H1 (cell line): ENCODE measurements at regions not wholly inside any gene's neighbourhood (a gene's known extent, or its start where the extent isn't known, plus 50 kb on each side); places are given as distances from the start of the nearest gene placed in this dataset.

Experiments
- CTCF ChIA-PET: fragments of 300-600 bp; sonication (Branson Sonifier 250); formaldehyde crosslinking; loops from one replicate; lab custom pipeline; 2021; ENCODE audit not compliant: partially characterized antibody; lab: Charles Lee
- POLR2A ChIA-PET: fragments of 300-600 bp; sonication (Branson Sonifier 250); formaldehyde crosslinking; loops from one replicate; lab custom pipeline; 2021; ENCODE audit warnings: inconsistent platforms; ENCODE audit not compliant: partially characterized antibody; lab: Charles Lee
- DNase-seq, 2 experiments: peaks; one replicate each; pipeline versions ENCODE4 v3.0.0 to v3.0.0-alpha.2; 2010 to 2022; ENCODE audit warnings: low spot score in 2 of 2, low read depth in 1 of 2, mixed read lengths in 1 of 2
- FAIRE-seq: peaks from 2 replicates; lab custom pipeline; 2011; peaks lifted over from hg19 to GRCh38; lab: Jason Lieb, UNC
- H2AFZ ChIP-seq: 2 replicates; pipeline ENCODE4 v1.8.1; 2012; ENCODE audit warnings: low read length, inconsistent platforms
- H2AK5ac ChIP-seq: 2 replicates; pipeline ENCODE4 v1.6.1; 2013; ENCODE audit warnings: low read depth, low read length
- H2BK120ac ChIP-seq: replicated peaks from 2 replicates; pipeline ENCODE3; 2013; ENCODE audit warnings: low read depth, low read length, inconsistent platforms
- H2BK12ac ChIP-seq: 2 replicates; pipeline ENCODE4 v1.6.1; 2013; ENCODE audit warnings: low read depth, low read length
- H2BK15ac ChIP-seq: 2 replicates; pipeline ENCODE4 v1.6.1; 2013; ENCODE audit warnings: low read length
- H2BK20ac ChIP-seq: 2 replicates; pipeline ENCODE4 v1.6.1; 2013; ENCODE audit warnings: low read length
- H2BK5ac ChIP-seq: 2 replicates; pipeline ENCODE4 v1.6.1; 2013; ENCODE audit warnings: low read depth, low read length
- H3K14ac ChIP-seq: 2 replicates; pipeline ENCODE4 v1.6.1; 2013; ENCODE audit warnings: inconsistent platforms; ENCODE audit not compliant: insufficient read length
- H3K18ac ChIP-seq: 2 replicates; pipeline ENCODE4 v1.6.1; 2013; ENCODE audit warnings: low read length; ENCODE audit errors: extremely low read depth
- H3K23ac ChIP-seq: 2 replicates; pipeline ENCODE4 v1.6.1; 2013; ENCODE audit warnings: inconsistent platforms; ENCODE audit not compliant: insufficient read length
- H3K23me2 ChIP-seq: 2 replicates; pipeline ENCODE4 v1.6.1; 2013; ENCODE audit warnings: low read depth, low read length
- H3K27ac ChIP-seq: 2 replicates; pipeline ENCODE4 v1.6.1; 2011; ENCODE audit warnings: low read depth, low read length, inconsistent platforms
- H3K27me3 ChIP-seq, 4 experiments: replicated peaks in 1 of 4; 1 replicate in 1 of 4; 2 replicates in 3 of 4; pipeline versions ENCODE4 v1.6.1 to v1.8.1; 2011 to 2013; ENCODE audit warnings: low read length in 3 of 4, mild to moderate bottlenecking in 3 of 4, inconsistent platforms in 2 of 4, mixed read lengths in 2 of 4, moderate library complexity in 1 of 4; ENCODE audit not compliant: control insufficient read depth in 3 of 4, insufficient read depth in 3 of 4; ENCODE audit errors: extremely low read depth in 1 of 4
- H3K36me3 ChIP-seq, 4 experiments: 2 replicates each; pipeline versions ENCODE4 v1.6.1 to v1.8.1; 2011 to 2013; ENCODE audit warnings: mild to moderate bottlenecking in 4 of 4, low read length in 3 of 4, moderate library complexity in 2 of 4, control low read depth in 1 of 4, inconsistent platforms in 1 of 4; ENCODE audit not compliant: insufficient read depth in 4 of 4, control insufficient read depth in 2 of 4
- H3K4ac ChIP-seq: replicated peaks from 2 replicates; pipeline ENCODE3; 2013; ENCODE audit warnings: low read length, low read depth, mixed read lengths, inconsistent platforms; ENCODE audit not compliant: insufficient read length
- H3K4me1 ChIP-seq, 4 experiments: replicated peaks in 1 of 4; 1 replicate in 1 of 4; 2 replicates in 3 of 4; pipeline versions ENCODE4 v1.6.1 to v1.8.1; 2011 to 2013; ENCODE audit warnings: low read length in 3 of 4, inconsistent platforms in 2 of 4, mixed read lengths in 1 of 4; ENCODE audit not compliant: insufficient read depth in 4 of 4, control insufficient read depth in 3 of 4
- H3K4me2 ChIP-seq, 2 experiments: 2 replicates each; pipeline versions ENCODE4 v1.6.1 to v1.8.1; 2011 to 2013; ENCODE audit warnings: low read depth in 2 of 2, low read length in 2 of 2, control low read depth in 1 of 2, inconsistent platforms in 1 of 2, mild to moderate bottlenecking in 1 of 2; ENCODE audit not compliant: insufficient read depth in 1 of 2
- H3K4me3 ChIP-seq, 4 experiments: fragments of 200-600, 300-600 bp in 1 of 4; sonication (generic), shearing (Covaris generic), sonication (Bioruptor Twin) in 1 of 4; 2 replicates each; pipeline versions ENCODE4 v1.5.1 to v1.8.1; 2011 to 2016; ENCODE audit warnings: low read length in 4 of 4, low read depth in 3 of 4, control low read depth in 2 of 4, inconsistent platforms in 2 of 4, mild to moderate bottlenecking in 2 of 4, mixed read lengths in 1 of 4, moderate library complexity in 1 of 4; ENCODE audit not compliant: insufficient read depth in 2 of 4; ENCODE audit errors: extremely low read depth in 1 of 4
- H3K56ac ChIP-seq: replicated peaks from 2 replicates; pipeline ENCODE3; 2013; ENCODE audit warnings: low read depth, mild to moderate bottlenecking, mixed read lengths, low read length, inconsistent platforms; ENCODE audit not compliant: insufficient read length
- H3K79me1 ChIP-seq: 2 replicates; pipeline ENCODE4 v1.6.1; 2013; ENCODE audit warnings: low read depth, low read length, control low read depth
- H3K79me2 ChIP-seq, 2 experiments: 2 replicates each; pipeline versions ENCODE4 v1.6.1 to v1.8.1; 2012 to 2013; ENCODE audit warnings: low read length in 2 of 2, mild to moderate bottlenecking in 2 of 2, inconsistent platforms in 1 of 2; ENCODE audit not compliant: insufficient read depth in 2 of 2, control insufficient read depth in 1 of 2
- H3K9ac ChIP-seq, 4 experiments: replicated peaks in 1 of 4; 1 replicate in 1 of 4; 2 replicates in 3 of 4; pipeline versions ENCODE4 v1.6.1 to v1.8.1; 2011 to 2013; ENCODE audit warnings: low read depth in 3 of 4, low read length in 3 of 4, control low read depth in 2 of 4, mild to moderate bottlenecking in 2 of 4, moderate library complexity in 2 of 4, inconsistent platforms in 1 of 4; ENCODE audit errors: extremely low read depth in 1 of 4
- H3K9me3 ChIP-seq, 2 experiments: 2 replicates each; pipeline versions ENCODE4 v1.6.1 to v1.8.1; 2012 to 2013; ENCODE audit warnings: mild to moderate bottlenecking in 2 of 2, moderate library complexity in 2 of 2, control low read depth in 1 of 2, inconsistent platforms in 1 of 2, low read depth in 1 of 2, low read length in 1 of 2, mixed read lengths in 1 of 2; ENCODE audit not compliant: insufficient read depth in 2 of 2
- H4K20me1 ChIP-seq, 2 experiments: replicated peaks in 1 of 2; 2 replicates each; pipeline versions ENCODE3 to v1.8.1; 2011 to 2013; ENCODE audit warnings: inconsistent platforms in 2 of 2, low read length in 2 of 2, mild to moderate bottlenecking in 1 of 2; ENCODE audit not compliant: insufficient read depth in 2 of 2, control insufficient read depth in 1 of 2
- H4K5ac ChIP-seq: 2 replicates; pipeline ENCODE4 v1.6.1; 2013; ENCODE audit warnings: low read length, low read depth, mixed read lengths, inconsistent platforms; ENCODE audit not compliant: insufficient read length
- H4K8ac ChIP-seq: 2 replicates; pipeline ENCODE4 v1.8.0; 2013; ENCODE audit warnings: mild to moderate bottlenecking, moderate library complexity, low read length, inconsistent platforms; ENCODE audit not compliant: insufficient read depth; ENCODE audit errors: extremely low read depth
- H4K91ac ChIP-seq: replicated peaks from 2 replicates; pipeline ENCODE3; 2013; ENCODE audit warnings: low read length, mixed read lengths, inconsistent platforms; ENCODE audit not compliant: insufficient read length
- POLR2AphosphoS5 ChIP-seq: IDR thresholded peaks from 2 replicates; pipeline ENCODE4 v1.6.1; 2011; ENCODE audit warnings: low read depth, low read length
- WGBS, 2 experiments: shearing (Covaris generic) in 1 of 2; methylation state at CpG; one replicate each; pipeline versions ENCODE4 v1.1.6 to v1.1.7; 2013 to 2015; ENCODE audit warnings: low lambda C conversion rate in 2 of 2, mixed read lengths in 2 of 2, inconsistent platforms in 1 of 2, low coverage in 1 of 2, missing lambda C conversion rate in 1 of 2; ENCODE audit not compliant: insufficient replicate concordance in 2 of 2, insufficient coverage in 1 of 2, insufficient read length in 1 of 2; ENCODE audit errors: extremely low coverage in 1 of 2, missing lambda C conversion rate in 1 of 2; 5-methylcytosine and 5-hydroxymethylcytosine counted together
- TF ChIP-seq, protein P1 (sequence below): IDR thresholded peaks from 2 replicates; pipeline ENCODE4 v1.6.1; 2012; ENCODE audit warnings: inconsistent platforms

DNA sequence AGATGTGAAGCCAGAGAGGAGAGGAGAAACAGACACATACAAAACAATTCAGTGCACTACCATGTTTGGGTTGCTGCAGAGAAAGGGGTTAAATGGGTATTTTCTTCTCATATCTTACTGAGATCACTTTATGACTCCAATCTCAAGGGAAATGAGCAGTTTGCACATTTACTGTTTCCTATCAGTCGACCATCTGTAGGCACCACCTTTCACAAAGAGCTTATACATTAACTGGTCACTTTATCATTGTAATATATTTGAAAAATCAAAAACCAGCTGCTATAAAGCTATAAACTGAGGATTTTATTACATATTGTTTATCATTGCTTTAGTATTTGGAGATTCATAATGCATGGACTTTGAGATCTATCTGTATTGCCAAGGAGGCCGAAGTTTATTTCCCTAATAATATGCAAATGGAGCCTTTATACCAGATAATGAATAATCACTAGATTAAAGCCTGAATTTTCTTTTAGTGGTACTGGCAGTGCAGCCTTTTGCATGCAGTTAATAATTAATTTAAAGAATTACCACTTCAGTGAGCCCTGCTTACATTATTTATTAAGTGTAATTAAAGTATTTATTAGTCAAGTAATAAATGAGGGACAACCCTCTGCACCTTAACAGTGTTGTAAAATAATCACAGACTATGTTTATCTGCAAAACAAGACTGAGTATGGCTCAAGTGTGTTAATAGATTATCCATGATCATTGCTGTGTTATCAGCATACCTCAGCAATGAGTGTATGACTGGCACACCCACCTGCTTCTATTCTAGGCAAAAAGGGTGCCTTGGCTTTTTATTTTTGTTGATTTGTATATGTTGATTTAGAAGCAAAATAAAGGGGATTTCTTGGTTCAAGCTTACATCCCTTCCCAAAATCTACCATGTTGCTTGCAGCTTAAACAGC, 167.7 kb upstream of the SLC14A2 start:
- no peak for FAIRE-seq
- H3K14ac ChIP-seq, result no peak overlapping the region
- no peaks in the 10 kb centered on the region for H3K9me3 ChIP-seq
- no peak overlapping the region for H2BK20ac ChIP-seq
- H2AK5ac ChIP-seq, result no peak overlapping the region
- CTCF ChIA-PET, result no interaction called here
- no peak overlapping the region for H3K4me2 ChIP-seq
- H4K5ac ChIP-seq, result no peak overlapping the region
- no peak overlapping the region for H4K91ac ChIP-seq
- H3K4me1 ChIP-seq, result no peaks in the 10 kb centered on the region
- no peaks in the 10 kb centered on the region for H3K79me1 ChIP-seq
- no peaks in the 10 kb centered on the region for H3K36me3 ChIP-seq
- H4K20me1 ChIP-seq, result no peaks in the 10 kb centered on the region
- DNase-seq, result no peak
- POLR2A ChIA-PET, result no interaction called here
- H2BK15ac ChIP-seq, result no peak overlapping the region
- no peak overlapping the region for H2AFZ ChIP-seq
- H3K79me2 ChIP-seq, result no peaks in the 10 kb centered on the region
- H3K27ac ChIP-seq, result no peak overlapping the region
- H2BK120ac ChIP-seq, result no peak overlapping the region
- no peak overlapping the region for H2BK12ac ChIP-seq
- H3K4ac ChIP-seq, result no peak overlapping the region
- H3K18ac ChIP-seq, result no peak overlapping the region
- 98% methylated on average over 2 of the region's 2 CpGs; no CpG with 5 or more reads in 1 of the 2 experiments for WGBS, 2 experiments
- H3K27me3 ChIP-seq, result no peaks in the 10 kb centered on the region
- H4K8ac ChIP-seq, result no peak overlapping the region
- no peak overlapping the region for H3K56ac ChIP-seq
- no peak overlapping the region for H3K9ac ChIP-seq
- H2BK5ac ChIP-seq, result no peak overlapping the region
- H3K4me3 ChIP-seq, result no peak overlapping the region
- no peaks in the 10 kb centered on the region for H3K23me2 ChIP-seq
- H3K23ac ChIP-seq, result no peak overlapping the region
- TF ChIP-seq, protein P1, sequence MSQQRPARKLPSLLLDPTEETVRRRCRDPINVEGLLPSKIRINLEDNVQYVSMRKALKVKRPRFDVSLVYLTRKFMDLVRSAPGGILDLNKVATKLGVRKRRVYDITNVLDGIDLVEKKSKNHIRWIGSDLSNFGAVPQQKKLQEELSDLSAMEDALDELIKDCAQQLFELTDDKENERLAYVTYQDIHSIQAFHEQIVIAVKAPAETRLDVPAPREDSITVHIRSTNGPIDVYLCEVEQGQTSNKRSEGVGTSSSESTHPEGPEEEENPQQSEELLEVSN, result no peak
- no peak for TF ChIP-seq POLR2AphosphoS5
